Spleen (tissue), 11 donors: ENCODE measurements at regions not wholly inside any gene's neighbourhood (a gene's known extent, or its start where the extent isn't known, plus 50 kb on each side); places are given as distances from the start of the nearest gene placed in this dataset.

Experiments
- DNase-seq: peaks from one replicate; pipeline ENCODE4 v3.0.0-alpha.2; 2020
- H3K27ac ChIP-seq, 8 donors: fragments of 200-600 bp; sonication (generic) in 7 of 8; 1 replicate in 4 of 8; 2 replicates in 4 of 8; pipeline versions ENCODE4 v1.5.0 to v1.8.0; 2016 to 2021; ENCODE audit warnings: inconsistent platforms in 4 of 8, mild to moderate bottlenecking in 4 of 8, moderate library complexity in 1 of 8
- H3K27me3 ChIP-seq, 7 donors: fragments of 200-600 bp; sonication (generic) in 6 of 7; replicated peaks in 1 of 7; 1 replicate in 4 of 7; 2 replicates in 3 of 7; pipeline versions ENCODE4 v1.5.0 to v1.8.0; 2016 to 2021; ENCODE audit warnings: inconsistent platforms in 3 of 7, mild to moderate bottlenecking in 1 of 7
- H3K36me3 ChIP-seq, 6 donors: fragments of 200-600 bp; sonication (generic) in 5 of 6; 1 replicate in 4 of 6; 2 replicates in 2 of 6; pipeline versions ENCODE4 v1.5.0 to v1.8.0; 2016 to 2021; ENCODE audit warnings: inconsistent platforms in 2 of 6
- H3K4me1 ChIP-seq, 6 donors: fragments of 200-600 bp; sonication (generic) in 5 of 6; 1 replicate in 3 of 6; 2 replicates in 3 of 6; pipeline versions ENCODE4 v1.5.0 to v1.8.0; 2016 to 2021; ENCODE audit warnings: inconsistent platforms in 3 of 6
- H3K4me3 ChIP-seq, 8 donors: fragments of 200-600 bp; sonication (generic) in 7 of 8; 1 replicate in 4 of 8; 2 replicates in 4 of 8; pipeline versions ENCODE4 v1.5.0 to v1.8.0; 2016 to 2021; ENCODE audit warnings: inconsistent platforms in 4 of 8, mild to moderate bottlenecking in 4 of 8, moderate library complexity in 2 of 8
- H3K9me3 ChIP-seq, 8 donors: fragments of 200-600 bp; sonication (generic) in 7 of 8; 1 replicate in 4 of 8; 2 replicates in 4 of 8; pipeline versions ENCODE4 v1.5.0 to v1.8.0; 2016 to 2021; ENCODE audit warnings: inconsistent platforms in 4 of 8
- POLR2A ChIP-seq, 3 donors: fragments of 450-650 bp; IDR thresholded peaks; one replicate each; pipeline ENCODE4 v1.5.1; 2017; ENCODE audit warnings: antibody characterized with exemption in 3 of 3, mild to moderate bottlenecking in 1 of 3
- POLR2AphosphoS5 ChIP-seq, 3 donors: sonication (generic); formaldehyde crosslinking; IDR thresholded peaks; one replicate each; pipeline ENCODE4 v1.5.1; 2017; ENCODE audit warnings: antibody characterized with exemption in 3 of 3
- WGBS, 5 donors: extraction: QIAGEN DNeasy Blood & Tissue Kit in 3 of 5; methylation state at CpG; one replicate each; pipeline versions ENCODE4 v1.1.5 to v1.1.7; 2013 to 2018; 5-methylcytosine and 5-hydroxymethylcytosine counted together
- intact Hi-C: fragments of 100-400 bp; cut with DNase I; formaldehyde crosslinking; loops from one replicate; pipeline ENCODE4 v1.15.0; 2023; ENCODE audit warnings: low total_unique reads
- TF ChIP-seq, protein P1 (sequence below), 11 experiments: fragments of 200-600 bp in 7 of 11; fragments of 450-650 bp in 4 of 11; sonication (generic) in 4 of 11; IDR thresholded peaks in 8 of 11; conservative IDR thresholded peaks in 3 of 11; 1 replicate in 7 of 11; 2 replicates in 4 of 11; pipeline versions ENCODE4 v1.4.0 to v1.8.0; 2016 to 2021; ENCODE audit warnings: antibody characterized with exemption in 11 of 11, inconsistent platforms in 4 of 11, mild to moderate bottlenecking in 1 of 11
- donor health status: healthy with polysubstance abuse.
- donor health status: DM: no; HTN: no; CAD: no; lungs with moderate emphysema.
- donor health status: DM: no; HTN: no; CAD: no.
- donor health status: Bipolar disorder and iron deficiency.
- donor health status: healthy.
- donor health status: DM: no; HTN: no; CAD: no.
- donor health status: DM: yes; HTN: yes; CAD: no.

DNA sequence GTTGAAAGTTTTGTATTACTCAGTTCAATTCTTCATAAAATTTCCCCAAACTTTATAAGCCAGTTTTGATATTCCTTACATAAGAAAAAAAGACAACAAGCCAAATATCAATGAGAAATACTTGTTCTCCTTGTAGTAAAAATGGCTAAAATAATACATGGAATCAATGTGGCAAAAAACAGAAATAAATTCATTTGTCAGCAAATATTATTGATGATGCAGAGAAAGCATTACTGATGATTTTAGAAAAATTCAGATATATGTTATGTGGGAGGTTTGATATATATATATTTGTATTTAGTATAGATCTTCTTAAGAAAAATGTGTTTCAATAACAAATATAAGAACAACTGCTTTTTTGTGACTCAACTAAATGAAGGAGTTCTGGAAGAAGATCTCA, 127.0 kb upstream of the PUM3 start:
- Histone ChIP-seq H3K9me3 (peaks cover 0 to 32% (median 28%) of the 10 kb centered on the region in 8 donors), H3K27ac (no peak overlapping the region), H3K4me1 (no peaks in the 10 kb centered on the region), H3K27me3 (no peaks in the 10 kb centered on the region), H3K4me3 (no peak overlapping the region), H3K36me3 (no peaks in the 10 kb centered on the region)
- no peak for TF ChIP-seq POLR2AphosphoS5 (IDR thresholded peaks at IDR 0.05)
- TF ChIP-seq, protein P1, sequence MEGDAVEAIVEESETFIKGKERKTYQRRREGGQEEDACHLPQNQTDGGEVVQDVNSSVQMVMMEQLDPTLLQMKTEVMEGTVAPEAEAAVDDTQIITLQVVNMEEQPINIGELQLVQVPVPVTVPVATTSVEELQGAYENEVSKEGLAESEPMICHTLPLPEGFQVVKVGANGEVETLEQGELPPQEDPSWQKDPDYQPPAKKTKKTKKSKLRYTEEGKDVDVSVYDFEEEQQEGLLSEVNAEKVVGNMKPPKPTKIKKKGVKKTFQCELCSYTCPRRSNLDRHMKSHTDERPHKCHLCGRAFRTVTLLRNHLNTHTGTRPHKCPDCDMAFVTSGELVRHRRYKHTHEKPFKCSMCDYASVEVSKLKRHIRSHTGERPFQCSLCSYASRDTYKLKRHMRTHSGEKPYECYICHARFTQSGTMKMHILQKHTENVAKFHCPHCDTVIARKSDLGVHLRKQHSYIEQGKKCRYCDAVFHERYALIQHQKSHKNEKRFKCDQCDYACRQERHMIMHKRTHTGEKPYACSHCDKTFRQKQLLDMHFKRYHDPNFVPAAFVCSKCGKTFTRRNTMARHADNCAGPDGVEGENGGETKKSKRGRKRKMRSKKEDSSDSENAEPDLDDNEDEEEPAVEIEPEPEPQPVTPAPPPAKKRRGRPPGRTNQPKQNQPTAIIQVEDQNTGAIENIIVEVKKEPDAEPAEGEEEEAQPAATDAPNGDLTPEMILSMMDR (IDR thresholded peaks at IDR 0.05 in 8 of 11, conservative IDR thresholded peaks at IDR 0.05 in 3 of 11): no peak
- no peak for TF ChIP-seq POLR2A (IDR thresholded peaks at IDR 0.05)
- no peak for DNase-seq
- intact Hi-C loops: no loop called here

DNA sequence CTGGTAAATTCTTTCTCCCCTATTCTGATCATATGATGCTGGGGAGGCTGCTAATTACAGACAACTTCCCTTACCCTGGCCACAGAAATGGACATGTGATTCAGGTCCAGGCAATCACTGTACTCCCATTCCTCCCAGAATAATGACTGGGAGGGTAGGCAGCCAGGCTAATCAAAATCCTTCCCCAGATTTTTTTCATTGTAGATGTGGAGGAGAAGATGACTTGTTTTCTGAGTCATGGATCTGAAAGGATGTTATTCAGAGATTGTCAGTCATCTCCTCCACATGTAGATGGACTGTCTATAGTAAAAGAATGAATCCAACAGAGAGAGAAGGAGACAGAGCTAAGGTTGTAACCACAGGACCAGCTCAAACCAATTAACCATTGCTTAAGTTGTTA, 123.9 kb upstream of the PUM3 start:
- H3K36me3 ChIP-seq: no peaks in the 10 kb centered on the region
- peaks cover 0 to 17% (median 14%) of the 10 kb centered on the region in 8 donors for H3K9me3 ChIP-seq
- no peak overlapping the region for H3K27ac ChIP-seq
- intact Hi-C loops: no loop called here
- DNase-seq: no peak
- no peaks in the 10 kb centered on the region for H3K27me3 ChIP-seq
- no peak overlapping the region for H3K4me3 ChIP-seq
- no peak for TF ChIP-seq POLR2A (IDR thresholded peaks at IDR 0.05)
- TF ChIP-seq POLR2AphosphoS5 (IDR thresholded peaks at IDR 0.05): no peak
- TF ChIP-seq, protein P1 (IDR thresholded peaks at IDR 0.05 in 8 of 11, conservative IDR thresholded peaks at IDR 0.05 in 3 of 11): no peak
- no peaks in the 10 kb centered on the region for H3K4me1 ChIP-seq

DNA sequence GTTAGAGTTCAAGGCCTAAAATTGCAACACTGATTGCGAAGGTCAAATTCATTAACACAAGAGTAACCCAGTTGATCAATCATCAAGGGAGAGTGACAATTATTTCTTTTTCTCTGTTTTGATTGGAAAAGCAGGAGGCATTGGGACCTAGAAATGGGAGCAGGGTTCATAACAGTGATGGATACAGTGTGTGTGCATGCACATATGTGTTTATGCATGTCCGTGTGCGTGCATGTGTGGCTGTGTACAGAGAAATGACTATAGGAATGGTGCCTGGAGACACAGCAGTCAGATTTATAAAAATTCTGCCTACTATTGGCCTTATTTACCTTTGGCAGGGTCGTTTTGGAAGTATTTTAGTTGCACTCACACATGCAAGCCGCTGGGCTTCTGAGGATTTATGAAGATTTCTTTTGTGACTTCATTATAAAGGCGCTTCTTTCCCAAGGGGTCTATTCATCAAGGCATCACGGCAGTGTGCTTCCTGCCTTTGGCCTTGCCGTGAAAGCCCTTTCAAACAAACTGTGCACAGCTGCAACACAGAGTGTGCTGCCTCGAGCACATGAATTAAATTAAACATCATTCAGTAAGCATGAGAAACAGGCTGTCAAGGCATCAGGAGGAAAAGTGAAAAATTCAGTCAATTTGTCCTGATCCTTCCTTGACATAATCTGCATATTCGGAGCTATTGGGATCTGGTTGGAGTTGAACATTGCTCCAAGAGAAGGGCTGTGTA, 122.8 kb upstream of the PUM3 start:
- intact Hi-C loops: no loop called here
- H3K27ac ChIP-seq: no peak overlapping the region
- peaks cover 0 to 6% (median 4%) of the 10 kb centered on the region in 8 donors for H3K9me3 ChIP-seq
- H3K4me3 ChIP-seq: no peak overlapping the region
- TF ChIP-seq POLR2AphosphoS5 (IDR thresholded peaks at IDR 0.05) (no peak), POLR2A (IDR thresholded peaks at IDR 0.05) (no peak)
- TF ChIP-seq, protein P1 (IDR thresholded peaks at IDR 0.05 in 8 of 11, conservative IDR thresholded peaks at IDR 0.05 in 3 of 11): no peak
- no peaks in the 10 kb centered on the region for H3K27me3 ChIP-seq
- no peak for DNase-seq
- WGBS, 5 donors: 64 to 70% (median 64%) methylated on average over 10 of the region's 10 CpGs
- H3K36me3 ChIP-seq: no peaks in the 10 kb centered on the region
- H3K4me1 ChIP-seq: no peaks in the 10 kb centered on the region

DNA sequence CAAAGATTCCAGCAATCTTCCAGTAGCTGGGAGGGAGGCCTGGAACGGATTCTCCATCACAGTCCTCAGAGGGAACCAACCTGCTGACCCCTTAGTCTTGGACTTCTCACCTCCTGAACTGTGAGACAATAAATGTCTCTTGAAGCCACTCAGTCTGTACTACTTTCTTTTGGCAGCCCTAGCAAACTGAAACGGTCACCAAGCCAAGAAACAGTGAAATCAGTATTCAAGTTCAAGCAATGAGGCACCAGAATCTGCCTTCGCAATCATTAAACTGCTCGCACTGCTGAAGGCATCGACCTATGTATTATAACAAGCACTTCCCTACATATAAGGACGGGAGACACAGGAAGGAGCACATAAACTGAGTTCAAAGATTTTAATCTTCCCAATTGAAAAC, 120.6 kb upstream of the PUM3 start:
- H3K27ac ChIP-seq: no peak overlapping the region
- TF ChIP-seq POLR2AphosphoS5 (IDR thresholded peaks at IDR 0.05): no peak
- no peak for TF ChIP-seq POLR2A (IDR thresholded peaks at IDR 0.05)
- TF ChIP-seq, protein P1 (IDR thresholded peaks at IDR 0.05 in 8 of 11, conservative IDR thresholded peaks at IDR 0.05 in 3 of 11): no peak
- no peaks in the 10 kb centered on the region for H3K27me3 ChIP-seq
- no peaks in the 10 kb centered on the region for H3K4me1 ChIP-seq
- no peaks in the 10 kb centered on the region for H3K36me3 ChIP-seq
- DNase-seq: no peak
- no peak overlapping the region for H3K4me3 ChIP-seq
- 63 to 87% (median 76%) methylated on average over 6 of the region's 6 CpGs for WGBS, 5 donors
- intact Hi-C loops: no loop called here
- H3K9me3 ChIP-seq: no peaks in the 10 kb centered on the region
